ENCODE measurements at regions not wholly inside any gene's neighbourhood (a gene's known extent, or its start where the extent isn't known, plus 50 kb on each side); places are given as distances from the start of the nearest gene placed in this dataset.

DNA sequence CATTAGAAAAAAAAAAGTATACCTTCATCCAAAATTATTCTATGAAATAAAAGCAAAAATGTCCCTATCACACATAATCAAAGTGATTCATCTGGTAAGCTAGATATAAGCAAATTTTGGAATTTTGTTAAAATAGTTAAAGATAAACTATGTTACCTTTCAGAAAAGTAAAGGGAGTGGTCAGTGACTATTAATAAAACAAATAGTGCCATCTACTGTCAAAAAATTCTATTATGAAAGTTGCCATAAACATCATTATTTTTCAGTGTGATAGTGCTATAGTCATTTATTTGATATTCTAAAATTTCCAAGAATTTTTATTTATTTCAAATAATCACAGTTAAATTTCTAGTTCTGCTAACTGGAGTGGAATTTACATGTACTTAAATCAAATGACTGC lies 803.7 kb downstream of the KCNT2 start:
- H3K4me3 ChIP-seq (ENCODE audit: low read depth, low read length): no peak overlapping the region
- TF ChIP-seq CTCF (IDR thresholded peaks at IDR 0.05; ENCODE audit: insufficient read depth, low read depth, low read length): no peak
- no peak for DNase-seq (ENCODE audit: low read depth)

DNA sequence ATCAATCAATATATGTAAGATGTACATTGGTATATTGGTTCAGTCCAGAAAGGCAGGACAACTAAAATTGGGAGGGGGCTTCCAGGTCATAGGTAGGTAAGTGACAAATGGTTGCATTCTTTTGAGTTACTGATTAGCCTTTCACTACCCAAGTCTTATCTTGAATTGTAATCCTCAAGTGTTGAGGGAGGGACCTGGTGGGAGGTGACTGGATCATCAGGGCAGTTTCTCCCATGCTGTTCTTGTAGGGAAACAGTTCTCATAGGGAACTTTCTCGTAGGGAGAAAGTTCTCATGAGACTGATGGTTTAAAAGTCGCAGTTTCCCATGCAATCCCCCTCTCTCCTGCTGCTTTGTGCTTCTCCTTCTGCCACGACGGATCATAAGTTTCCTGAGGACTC lies 809.2 kb downstream of the KCNT2 start:
- H3K4me3 ChIP-seq (ENCODE audit: low read depth, low read length): no peak overlapping the region
- TF ChIP-seq CTCF (IDR thresholded peaks at IDR 0.05; ENCODE audit: insufficient read depth, low read depth, low read length): no peak
- no peak for DNase-seq (ENCODE audit: low read depth)

- no peak for DNase-seq (ENCODE audit: low read depth)
- no peak overlapping the region for H3K4me3 ChIP-seq (ENCODE audit: low read depth, low read length)
- TF ChIP-seq CTCF (IDR thresholded peaks at IDR 0.05; ENCODE audit: insufficient read depth, low read depth, low read length): no peak
These were observed 814.0 kb downstream of the KCNT2 start for GRCh38 chr1:195794225-195794624.

- no peak overlapping the region for H3K4me3 ChIP-seq (ENCODE audit: low read depth, low read length)
- no peak for DNase-seq (ENCODE audit: low read depth)
- no peak for TF ChIP-seq CTCF (IDR thresholded peaks at IDR 0.05; ENCODE audit: insufficient read depth, low read depth, low read length)
These were observed 816.4 kb downstream of the KCNT2 start for GRCh38 chr1:195791796-195792195.

GRCh38 chr1:195790514-195791168 lies 817.6 kb downstream of the KCNT2 start:
- no peak for DNase-seq (ENCODE audit: low read depth)
- no peak for TF ChIP-seq CTCF (IDR thresholded peaks at IDR 0.05; ENCODE audit: insufficient read depth, low read depth, low read length)
- no peak overlapping the region for H3K4me3 ChIP-seq (ENCODE audit: low read depth, low read length)

- DNase-seq (ENCODE audit: low read depth): no peak
- no peak for TF ChIP-seq CTCF (IDR thresholded peaks at IDR 0.05; ENCODE audit: insufficient read depth, low read depth, low read length)
- no peak overlapping the region for H3K4me3 ChIP-seq (ENCODE audit: low read depth, low read length)
These were observed 818.9 kb downstream of the KCNT2 start for GRCh38 chr1:195789321-195789720.

- H3K4me3 ChIP-seq (ENCODE audit: low read depth, low read length): no peak overlapping the region
- no peak for TF ChIP-seq CTCF (IDR thresholded peaks at IDR 0.05; ENCODE audit: insufficient read depth, low read depth, low read length)
- no peak for DNase-seq (ENCODE audit: low read depth)
These were observed 819.5 kb downstream of the KCNT2 start for GRCh38 chr1:195788721-195789120.

Measured in fibroblast of villous mesenchyme (primary cell).